K562 (cell line): ENCODE measurements at regions not wholly inside any gene's neighbourhood (a gene's known extent, or its start where the extent isn't known, plus 50 kb on each side); places are given as distances from the start of the nearest gene placed in this dataset.

Source experiments
- ARID2 ChIP-seq: fragments of 450-650 bp; IDR thresholded peaks from 2 replicates; pipeline ENCODE4 v1.6.1; 2017; ENCODE audit warnings: antibody characterized with exemption, mild to moderate bottlenecking
- CTCF ChIP-seq, 3 experiments: IDR thresholded peaks in 2 of 3; conservative IDR thresholded peaks in 1 of 3; 2 replicates each; pipeline ENCODE4 v1.5.1; 2011 to 2012; ENCODE audit warnings: low read length in 3 of 3, mild to moderate bottlenecking in 3 of 3, control low read depth in 2 of 3, improper control_type of control experiment in 1 of 3, inconsistent platforms in 1 of 3, low read depth in 1 of 3, mixed read lengths in 1 of 3, moderate library complexity in 1 of 3; ENCODE audit not compliant: insufficient read depth in 2 of 3
- ELK3 ChIP-seq: fragments of 450-650 bp; formaldehyde crosslinking; IDR thresholded peaks from 2 replicates; pipeline ENCODE4 v1.4.0; 2020; ENCODE audit warnings: mild to moderate bottlenecking
- FOXA1 ChIP-seq: fragments of 450-650 bp; IDR thresholded peaks from 2 replicates; pipeline ENCODE4 v1.6.1; 2016; ENCODE audit warnings: mild to moderate bottlenecking, borderline replicate concordance
- FOXK1 ChIP-seq: sonication (generic); formaldehyde crosslinking; IDR thresholded peaks from 2 replicates; pipeline ENCODE4 v1.8.0; 2022; ENCODE audit warnings: missing genetic modification reagents, mild to moderate bottlenecking, borderline replicate concordance
- NFE2 ChIP-seq: IDR thresholded peaks from 2 replicates; pipeline ENCODE4 v1.6.1; 2014; ENCODE audit warnings: antibody characterized with exemption, low read depth
- NFIX ChIP-seq: fragments of 250-450 bp; sonication (Bioruptor Pico); IDR thresholded peaks from 2 replicates; pipeline ENCODE4 v1.4.0; 2020; ENCODE audit warnings: low read depth, mild to moderate bottlenecking, moderate library complexity
- RBM34 ChIP-seq: fragments of 200-400 bp; formaldehyde crosslinking; IDR thresholded peaks from 2 replicates; pipeline ENCODE4 v1.6.1; 2018; ENCODE audit warnings: low read length, borderline replicate concordance; ENCODE audit not compliant: insufficient read depth
- REST ChIP-seq, 2 experiments: fragments of 450-650 bp; formaldehyde crosslinking in 1 of 2; IDR thresholded peaks; 2 replicates each; pipeline versions ENCODE4 v1.4.0 to v1.6.1; 2014 to 2020; ENCODE audit warnings: mild to moderate bottlenecking in 2 of 2, borderline replicate concordance in 1 of 2, low read depth in 1 of 2
- ZKSCAN8 ChIP-seq: fragments of 200-800 bp; sonication (Bioruptor generic); IDR thresholded peaks from 2 replicates; pipeline ENCODE4 v1.6.1; 2016; ENCODE audit warnings: missing genetic modification characterization, missing compliant biosample characterization
- ZNF512 ChIP-seq: IDR thresholded peaks from 2 replicates; pipeline ENCODE4 v1.6.1; 2016; ENCODE audit warnings: missing genetic modification characterization, missing compliant biosample characterization

GRCh38 chr10:36888925-36889573 lies 236.3 kb upstream of the ANKRD30A start (continued):
- TF ChIP-seq NFE2 (no peak), FOXK1 (CRISPR knock-in tag) (no peak), ZNF512 (tag) (no peak), CTCF (IDR thresholded peaks at IDR 0.05 in 2 of 3, conservative IDR thresholded peaks at IDR 0.05 in 1 of 3; ENCODE audit: insufficient read depth in 2 of 3, low read depth in 1 of 3, low read length in 3 of 3) (peak; percentile 63 to 73 (median 72)), NFIX (CRISPR knock-in tag) (peak; percentile 82), FOXA1 (no peak), RBM34 (no peak), ELK3 (CRISPR knock-in tag) (no peak), ARID2 (0 out of 2 replicates have a peak, but pooled peaks have one; percentile 34), REST (IDR thresholded peaks at IDR 0.05; ENCODE audit: borderline replicate concordance) (peak; percentile 51; the same call in 1 of the 2 replicates), REST (CRISPR knock-in tag; IDR thresholded peaks at IDR 0.05; ENCODE audit: low read depth) (no peak), ZKSCAN8 (CRISPR knock-in tag) (no peak)
